ENCODE measurements at regions not wholly inside any gene's neighbourhood (a gene's known extent, or its start where the extent isn't known, plus 50 kb on each side); places are given as distances from the start of the nearest gene placed in this dataset.

GRCh38 chr17:79224903-79225302 lies 150.3 kb downstream of the ENGASE start:
- TF ChIP-seq EZH2phosphoT487 (IDR thresholded peaks at IDR 0.05; ENCODE audit: borderline replicate concordance) (no peak), CTCF (conservative IDR thresholded peaks at IDR 0.05; ENCODE audit: low read length) (no peak)
- Histone ChIP-seq H2AFZ (ENCODE audit: low read length) (no peak overlapping the region), H3K9ac (ENCODE audit: low read depth, low read length, poor library complexity, severe bottlenecking) (no peak overlapping the region), H3K4me3 (ENCODE audit: low read length, poor library complexity, severe bottlenecking) (no peak overlapping the region), H3K79me2 (ENCODE audit: insufficient read depth, low read length) (no peaks in the 10 kb centered on the region), H3K9me3 (ENCODE audit: insufficient read depth, low read depth, low read length) (no peaks in the 10 kb centered on the region), H3F3A (ENCODE audit: low read depth) (no peaks in the 10 kb centered on the region), H3K9me2 (replicated peaks; ENCODE audit: low read depth, low read length) (no peaks in the 10 kb centered on the region), H3K4me2 (ENCODE audit: low read depth, low read length, poor library complexity, severe bottlenecking) (no peak overlapping the region), H3K27me3 (ENCODE audit: insufficient read depth, low read length, poor library complexity, severe bottlenecking) (no peaks in the 10 kb centered on the region), H3K4me1 (ENCODE audit: insufficient read depth, low read length, poor library complexity, severe bottlenecking) (no peaks in the 10 kb centered on the region), H3K36me3 (ENCODE audit: insufficient read depth, low read length) (no peaks in the 10 kb centered on the region), H4K20me1 (ENCODE audit: insufficient read depth, low read length, poor library complexity, severe bottlenecking) (no peaks in the 10 kb centered on the region)

- no peak overlapping the region for H3K4me3 ChIP-seq (ENCODE audit: low read length, poor library complexity, severe bottlenecking)
- H3K27me3 ChIP-seq (ENCODE audit: insufficient read depth, low read length, poor library complexity, severe bottlenecking), result no peaks in the 10 kb centered on the region
- H3K4me2 ChIP-seq (ENCODE audit: low read depth, low read length, poor library complexity, severe bottlenecking), result no peak overlapping the region
- H3K9me3 ChIP-seq (ENCODE audit: insufficient read depth, low read depth, low read length), result no peaks in the 10 kb centered on the region
- no peak overlapping the region for H2AFZ ChIP-seq (ENCODE audit: low read length)
- H3K9ac ChIP-seq (ENCODE audit: low read depth, low read length, poor library complexity, severe bottlenecking), result no peak overlapping the region
- H3K9me2 ChIP-seq (replicated peaks; ENCODE audit: low read depth, low read length), result no peaks in the 10 kb centered on the region
- no peaks in the 10 kb centered on the region for H3F3A ChIP-seq (ENCODE audit: low read depth)
- H3K36me3 ChIP-seq (ENCODE audit: insufficient read depth, low read length), result no peaks in the 10 kb centered on the region
- no peaks in the 10 kb centered on the region for H3K79me2 ChIP-seq (ENCODE audit: insufficient read depth, low read length)
- TF ChIP-seq CTCF (conservative IDR thresholded peaks at IDR 0.05; ENCODE audit: low read length) (no peak), EZH2phosphoT487 (IDR thresholded peaks at IDR 0.05; ENCODE audit: borderline replicate concordance) (no peak)
- no peaks in the 10 kb centered on the region for H4K20me1 ChIP-seq (ENCODE audit: insufficient read depth, low read length, poor library complexity, severe bottlenecking)
- no peaks in the 10 kb centered on the region for H3K4me1 ChIP-seq (ENCODE audit: insufficient read depth, low read length, poor library complexity, severe bottlenecking)
Observed at GRCh38 chr17:79224476-79224875, 149.9 kb downstream of the ENGASE start.

- Histone ChIP-seq H3F3A (ENCODE audit: low read depth) (no peaks in the 10 kb centered on the region), H3K27me3 (ENCODE audit: insufficient read depth, low read length, poor library complexity, severe bottlenecking) (no peaks in the 10 kb centered on the region), H3K4me1 (ENCODE audit: insufficient read depth, low read length, poor library complexity, severe bottlenecking) (no peaks in the 10 kb centered on the region), H3K9me2 (replicated peaks; ENCODE audit: low read depth, low read length) (no peaks in the 10 kb centered on the region), H3K4me2 (ENCODE audit: low read depth, low read length, poor library complexity, severe bottlenecking) (no peak overlapping the region), H3K9ac (ENCODE audit: low read depth, low read length, poor library complexity, severe bottlenecking) (no peak overlapping the region), H2AFZ (ENCODE audit: low read length) (no peak overlapping the region), H4K20me1 (ENCODE audit: insufficient read depth, low read length, poor library complexity, severe bottlenecking) (no peaks in the 10 kb centered on the region), H3K9me3 (ENCODE audit: insufficient read depth, low read depth, low read length) (no peaks in the 10 kb centered on the region), H3K79me2 (ENCODE audit: insufficient read depth, low read length) (no peaks in the 10 kb centered on the region), H3K4me3 (ENCODE audit: low read length, poor library complexity, severe bottlenecking) (no peak overlapping the region), H3K36me3 (ENCODE audit: insufficient read depth, low read length) (no peaks in the 10 kb centered on the region)
- TF ChIP-seq CTCF (conservative IDR thresholded peaks at IDR 0.05; ENCODE audit: low read length), result no peak
- TF ChIP-seq EZH2phosphoT487 (IDR thresholded peaks at IDR 0.05; ENCODE audit: borderline replicate concordance), result no peak
Observed at GRCh38 chr17:79223953-79224352, 149.3 kb downstream of the ENGASE start.
